HepG2 (cell line): ENCODE measurements at regions not wholly inside any gene's neighbourhood (a gene's known extent, or its start where the extent isn't known, plus 50 kb on each side); places are given as distances from the start of the nearest gene placed in this dataset.
"Not testable (repeated sequence)": the region's sequence is repeated elsewhere in the genome, so short reads cannot be mapped to it uniquely, and the experiment has no call there.

Source experiments
- ATAC-seq: fragments of 200-7000 bp; cut with Tn5 transposase; 3 replicates; pipeline ENCODE4 v1.9.1; 2020; ENCODE audit warnings: mild to moderate bottlenecking, moderate library complexity
- BruUV-seq: library from RNA; stranded (reverse); fragments of 400-500 nt; replicated peaks from 2 replicates; lab custom pipeline; 2021; lab: Mats Ljungman, UMichigan
- CTCF ChIA-PET: fragments of 300-600 bp; formaldehyde crosslinking; extraction: SDS; loops from one replicate; lab custom pipeline; 2021; ENCODE audit warnings: low total read pairs, inconsistent platforms, low intra/inter-chr PET ratio; lab: Yijun Ruan, JAX
- POLR2A ChIA-PET: fragments of 350-600 bp; sonication (Branson Sonifier 250); formaldehyde crosslinking; loops from one replicate; lab custom pipeline; 2020; ENCODE audit warnings: antibody characterized with exemption, inconsistent platforms; lab: Yijun Ruan, JAX
- DNase-seq: peaks from one replicate; pipeline ENCODE4 v3.0.0-alpha.2; 2015; ENCODE audit warnings: low spot score
- FAIRE-seq: peaks from 3 replicates; lab custom pipeline; 2011; peaks lifted over from hg19 to GRCh38; lab: Jason Lieb, UNC
- H2AFZ ChIP-seq: one replicate; pipeline ENCODE4 v1.6.1; 2011; ENCODE audit warnings: low read length, inconsistent platforms
- H3K27ac ChIP-seq: fragments of 300-600 bp; 3 replicates; pipeline ENCODE4 v1.8.0; 2011; ENCODE audit warnings: mixed run types, mild to moderate bottlenecking, mixed read lengths, low read length, inconsistent platforms; ENCODE audit not compliant: insufficient read depth; ENCODE audit errors: extremely low read length
- H3K27me3 ChIP-seq, 2 experiments: fragments of 200-600 bp in 1 of 2; 2 replicates in 1 of 2; 3 replicates in 1 of 2; pipeline versions ENCODE4 v1.6.0 to v1.8.0; 2011; ENCODE audit warnings: low read length in 2 of 2, mild to moderate bottlenecking in 2 of 2, moderate library complexity in 2 of 2, inconsistent platforms in 1 of 2; ENCODE audit not compliant: insufficient read depth in 2 of 2, control insufficient read depth in 1 of 2
- H3K36me3 ChIP-seq, 2 experiments: fragments of 200-600 bp in 1 of 2; replicated peaks in 1 of 2; 2 replicates in 1 of 2; 3 replicates in 1 of 2; pipeline versions ENCODE4 v1.5.1 to v1.8.0; 2011; ENCODE audit warnings: low read length in 2 of 2, inconsistent platforms in 1 of 2; ENCODE audit not compliant: insufficient read depth in 2 of 2, control insufficient read depth in 1 of 2
- H3K4me1 ChIP-seq: 2 replicates; pipeline ENCODE4 v1.5.1; 2012; ENCODE audit warnings: low read length, inconsistent platforms; ENCODE audit not compliant: insufficient read depth
- H3K4me2 ChIP-seq: 2 replicates; pipeline ENCODE4 v1.6.0; 2011; ENCODE audit warnings: low read depth, low read length, inconsistent platforms
- H3K4me3 ChIP-seq, 3 experiments: fragments of 200-600 bp in 1 of 3; sonication (generic), shearing (Covaris generic) in 1 of 3; replicated peaks in 1 of 3; 2 replicates each; pipeline ENCODE4 v1.5.1; 2011 to 2016; ENCODE audit warnings: low read length in 3 of 3, inconsistent platforms in 2 of 3, low read depth in 2 of 3, mild to moderate bottlenecking in 2 of 3, control low read depth in 1 of 3, mixed read lengths in 1 of 3; ENCODE audit not compliant: insufficient read depth in 1 of 3
- H3K79me2 ChIP-seq: one replicate; pipeline ENCODE4 v1.6.1; 2011; ENCODE audit warnings: low read length, inconsistent platforms; ENCODE audit not compliant: insufficient read depth
- H3K9ac ChIP-seq: 2 replicates; pipeline ENCODE4 v1.6.0; 2011; ENCODE audit warnings: mild to moderate bottlenecking, low read depth, low read length, inconsistent platforms; ENCODE audit not compliant: insufficient read depth
- H3K9me3 ChIP-seq: 2 replicates; pipeline ENCODE4 v1.5.1; 2012; ENCODE audit warnings: mild to moderate bottlenecking, low read length
- H4K20me1 ChIP-seq: 2 replicates; pipeline ENCODE4 v1.6.0; 2011; ENCODE audit warnings: inconsistent platforms, mild to moderate bottlenecking, low read length, moderate library complexity; ENCODE audit not compliant: insufficient read depth
- CHD2 ChIP-seq: IDR thresholded peaks from 2 replicates; pipeline ENCODE4 v1.6.1; 2011; ENCODE audit warnings: low read depth, low read length, improper control_type of control experiment
- E2F5 ChIP-seq: sonication (generic); formaldehyde crosslinking; conservative IDR thresholded peaks from 2 replicates; pipeline ENCODE4 v1.4.0; 2020; ENCODE audit warnings: missing genetic modification reagents
- ERF ChIP-seq: IDR thresholded peaks from 2 replicates; pipeline ENCODE4 v1.6.1; 2018; ENCODE audit warnings: missing biosample characterization, missing genetic modification reagents
- GATA4 ChIP-seq: sonication (generic); IDR thresholded peaks from 2 replicates; pipeline ENCODE4 v1.6.1; 2016; ENCODE audit warnings: antibody characterized with exemption, low read depth, borderline replicate concordance
- MLX ChIP-seq: IDR thresholded peaks from 2 replicates; pipeline ENCODE4 v1.6.1; 2016
- ZNF143 ChIP-seq: sonication (generic); formaldehyde crosslinking; IDR thresholded peaks from 2 replicates; pipeline ENCODE4 v1.4.0; 2020; ENCODE audit warnings: missing genetic modification reagents
- ZNF232 ChIP-seq: sonication (generic); formaldehyde crosslinking; IDR thresholded peaks from 2 replicates; pipeline ENCODE4 v1.4.0; 2020; ENCODE audit warnings: missing genetic modification reagents, borderline replicate concordance
- ZNF337 ChIP-seq: sonication (generic); formaldehyde crosslinking; IDR thresholded peaks from 2 replicates; pipeline ENCODE4 v1.5.1; 2020; ENCODE audit warnings: missing genetic modification reagents, low read depth, mild to moderate bottlenecking, borderline replicate concordance
- ZNF432 ChIP-seq: sonication (generic); formaldehyde crosslinking; IDR thresholded peaks from 2 replicates; pipeline ENCODE4 v1.5.0; 2020; ENCODE audit warnings: missing genetic modification reagents, mild to moderate bottlenecking, borderline replicate concordance
- ZNF678 ChIP-seq: sonication (generic); formaldehyde crosslinking; IDR thresholded peaks from 2 replicates; pipeline ENCODE4 v1.4.0; 2020; ENCODE audit warnings: mild to moderate bottlenecking, missing genetic modification reagents
- ZNF713 ChIP-seq: sonication (generic); formaldehyde crosslinking; IDR thresholded peaks from 2 replicates; pipeline ENCODE4 v1.4.0; 2020; ENCODE audit warnings: mild to moderate bottlenecking, missing genetic modification reagents
- ZNF773 ChIP-seq: sonication (generic); formaldehyde crosslinking; IDR thresholded peaks from 2 replicates; pipeline ENCODE4 v1.4.0; 2020; ENCODE audit warnings: missing genetic modification reagents, borderline replicate concordance
- ZSCAN12 ChIP-seq: sonication (generic); formaldehyde crosslinking; IDR thresholded peaks from 2 replicates; pipeline ENCODE4 v1.9.0; 2021; ENCODE audit warnings: mild to moderate bottlenecking, missing genetic modification reagents
- WGBS: methylation state at CpG from one replicate; pipeline ENCODE4 v1.1.6; 2017; ENCODE audit warnings: low lambda C conversion rate; 5-methylcytosine and 5-hydroxymethylcytosine counted together
- in situ Hi-C: cut with HindIII; loops from 2 replicates; pipeline ENCODE4 v1.10.0; 2017; ENCODE audit warnings: low pct_unique_long_range_greater_than_20kb; ENCODE audit not compliant: extremely low pct_ligation_motif_present
- intact Hi-C: fragments of 100-400 bp; cut with micrococcal nuclease; formaldehyde crosslinking; loops from one replicate; pipeline ENCODE4 v1.10.0; 2022; ENCODE audit not compliant: unreplicated experiment
- TF ChIP-seq, protein P1 (sequence below): sonication (generic); formaldehyde crosslinking; IDR thresholded peaks from 2 replicates; pipeline ENCODE4 v1.4.0; 2020; ENCODE audit warnings: low read depth, mild to moderate bottlenecking, missing genetic modification reagents

- ChIA-PET POLR2A (no interaction called here), CTCF (no interaction called here)
- Histone ChIP-seq H3K4me2 (no peak overlapping the region), H3K27me3 (no peaks in the 10 kb centered on the region; a peak in 1 of 5 replicates), H4K20me1 (no peaks in the 10 kb centered on the region), H3K9me3 (peaks cover 84% of the 10 kb centered on the region), H3K79me2 (no peaks in the 10 kb centered on the region), H3K36me3 (no peaks in the 10 kb centered on the region), H3K4me1 (no peaks in the 10 kb centered on the region), H3K9ac (no peak overlapping the region), H3K27ac (no peak overlapping the region), H2AFZ (no peak overlapping the region), H3K4me3 (no peak overlapping the region)
- in situ Hi-C loops (no loop called here), intact Hi-C loops (no loop called here)
- TF ChIP-seq ZNF713 (CRISPR knock-in tag) (no peak), ZNF143 (CRISPR knock-in tag) (no peak), CHD2 (no peak), ZNF337 (CRISPR knock-in tag) (no peak), ZNF232 (CRISPR knock-in tag) (no peak), ZNF773 (no peak), ERF (CRISPR knock-in tag) (no peak), ZNF678 (CRISPR knock-in tag) (no peak), ZSCAN12 (CRISPR knock-in tag) (no peak), E2F5 (no peak), MLX (CRISPR knock-in tag) (no peak), GATA4 (no peak), ZNF432 (CRISPR knock-in tag) (no peak)
- TF ChIP-seq, protein P1, sequence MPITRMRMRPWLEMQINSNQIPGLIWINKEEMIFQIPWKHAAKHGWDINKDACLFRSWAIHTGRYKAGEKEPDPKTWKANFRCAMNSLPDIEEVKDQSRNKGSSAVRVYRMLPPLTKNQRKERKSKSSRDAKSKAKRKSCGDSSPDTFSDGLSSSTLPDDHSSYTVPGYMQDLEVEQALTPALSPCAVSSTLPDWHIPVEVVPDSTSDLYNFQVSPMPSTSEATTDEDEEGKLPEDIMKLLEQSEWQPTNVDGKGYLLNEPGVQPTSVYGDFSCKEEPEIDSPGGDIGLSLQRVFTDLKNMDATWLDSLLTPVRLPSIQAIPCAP (CRISPR knock-in tag) = no peak
- no TSS peak for BruUV-seq
- WGBS = 5% methylated on average over 4 of the region's 4 CpGs
- ATAC-seq (no peak), FAIRE-seq (no peak), DNase-seq (no peak)
Observed at GRCh38 chr21:25161571-25161970, 445.7 kb downstream of the MRPL39 start.

DNA sequence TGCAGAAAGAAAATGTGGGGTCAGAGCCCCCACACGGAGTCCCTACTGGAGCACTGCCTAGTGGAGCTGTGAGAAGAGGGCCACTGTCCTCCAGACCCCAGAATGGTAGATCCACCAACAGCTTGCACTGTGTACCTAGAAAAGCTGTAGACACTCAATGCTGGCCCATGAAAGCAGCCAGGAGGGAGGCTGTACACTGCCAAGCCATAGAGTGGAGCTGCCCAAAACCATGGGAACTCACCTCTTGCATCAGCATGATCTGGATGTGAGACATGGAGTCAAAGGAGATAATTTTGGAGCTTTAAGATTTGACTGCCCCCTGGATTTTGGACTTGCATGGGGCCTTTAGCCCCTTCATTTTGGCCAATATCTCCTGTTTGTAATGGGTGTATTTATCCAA, 452.3 kb downstream of the MRPL39 start:
- in situ Hi-C loops, POLR2A ChIA-PET, ATAC-seq, H2AFZ ChIP-seq, H4K20me1 ChIP-seq, H3K79me2 ChIP-seq, H3K4me3 ChIP-seq, FAIRE-seq, H3K36me3 ChIP-seq, BruUV-seq, H3K4me2 ChIP-seq, CTCF ChIA-PET, DNase-seq, H3K27ac ChIP-seq, H3K27me3 ChIP-seq, H3K4me1 ChIP-seq, intact Hi-C loops, H3K9ac ChIP-seq: not testable (repeated sequence)
- peaks cover 68% of the 10 kb centered on the region for H3K9me3 ChIP-seq
- WGBS = no CpG with 5 or more reads among the region's 1 CpG
